Breast epithelium (tissue), 3 donors: ENCODE measurements at regions not wholly inside any gene's neighbourhood (a gene's known extent, or its start where the extent isn't known, plus 50 kb on each side); places are given as distances from the start of the nearest gene placed in this dataset.
"Not testable (repeated sequence)": the region's sequence is repeated elsewhere in the genome, so short reads cannot be mapped to it uniquely, and the experiment has no call there.

ENCODE experiments used
- CTCF ChIP-seq, 3 donors: fragments of 450-650 bp; IDR thresholded peaks; one replicate each; pipeline ENCODE4 v1.5.1; 2016 to 2017; ENCODE audit warnings: antibody characterized with exemption in 3 of 3, mild to moderate bottlenecking in 3 of 3, moderate library complexity in 3 of 3
- POLR2A ChIP-seq: fragments of 450-650 bp; IDR thresholded peaks from one replicate; pipeline ENCODE4 v1.6.1; 2016; ENCODE audit warnings: antibody characterized with exemption, mild to moderate bottlenecking, moderate library complexity

- not testable (repeated sequence) for TF ChIP-seq CTCF (IDR thresholded peaks at IDR 0.05); POLR2A
Measured at GRCh38 chr20:55074266-55074840, 599.0 kb downstream of the DOK5 start.
